ENCODE measurements at regions not wholly inside any gene's neighbourhood (a gene's known extent, or its start where the extent isn't known, plus 50 kb on each side); places are given as distances from the start of the nearest gene placed in this dataset.

DNA sequence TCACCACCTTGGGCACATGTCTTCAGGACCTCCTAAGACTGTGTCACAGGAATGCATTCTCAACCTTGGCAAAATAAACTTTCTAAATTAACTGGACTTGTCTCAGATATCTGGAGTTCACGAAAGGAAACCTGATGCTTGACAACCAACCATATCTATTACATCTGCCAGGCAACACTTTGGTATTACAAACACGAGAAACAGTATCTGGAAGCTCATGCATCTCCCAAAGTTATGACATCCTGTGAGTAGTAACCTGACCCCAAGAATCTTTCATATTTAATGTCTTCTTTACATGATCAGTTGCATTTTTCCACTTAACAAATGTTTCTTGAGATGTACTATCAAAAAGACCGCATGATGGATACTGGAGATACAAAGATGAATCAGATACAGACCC, 465.3 kb upstream of the AGTR1 start:
- DNase-seq = no peak

DNA sequence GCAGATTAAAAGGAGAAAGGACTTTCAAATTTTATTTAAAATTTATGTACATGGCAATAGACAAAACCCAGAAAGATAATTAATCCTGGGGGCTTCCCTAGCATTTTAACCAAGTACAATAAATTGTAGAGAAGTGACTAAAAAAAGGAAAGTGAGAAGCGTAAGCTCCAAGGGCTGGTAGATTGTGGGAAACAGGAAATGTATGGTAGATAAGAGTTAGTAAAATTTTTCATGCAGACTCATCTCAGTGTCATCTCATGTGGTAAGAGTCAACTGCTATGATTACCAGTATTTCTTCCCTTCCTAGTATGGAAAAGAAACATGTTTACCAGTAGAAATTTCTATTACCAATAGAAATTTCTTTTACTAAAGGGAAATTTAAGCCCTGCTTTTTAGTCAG, 464.3 kb upstream of the AGTR1 start:
- no peak for DNase-seq

DNA sequence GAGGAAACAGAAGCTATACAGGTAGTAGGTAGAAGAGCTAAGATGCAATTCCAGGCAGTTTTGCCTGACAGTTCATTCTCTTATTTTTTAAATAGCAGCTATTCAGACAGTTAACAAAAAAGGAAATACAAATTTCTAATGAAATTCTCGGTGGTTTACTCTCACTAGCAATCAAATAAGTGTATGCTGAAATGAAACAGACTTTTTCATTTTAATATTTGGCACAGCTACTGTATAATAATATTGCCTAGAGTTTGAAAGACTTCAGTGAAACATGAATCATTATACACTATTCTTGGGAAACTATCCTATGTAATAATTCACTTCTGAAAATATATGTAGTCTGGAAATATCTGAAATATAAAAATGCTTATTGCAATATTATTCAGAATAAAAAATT, 463.2 kb upstream of the AGTR1 start:
- no peak for DNase-seq

DNA sequence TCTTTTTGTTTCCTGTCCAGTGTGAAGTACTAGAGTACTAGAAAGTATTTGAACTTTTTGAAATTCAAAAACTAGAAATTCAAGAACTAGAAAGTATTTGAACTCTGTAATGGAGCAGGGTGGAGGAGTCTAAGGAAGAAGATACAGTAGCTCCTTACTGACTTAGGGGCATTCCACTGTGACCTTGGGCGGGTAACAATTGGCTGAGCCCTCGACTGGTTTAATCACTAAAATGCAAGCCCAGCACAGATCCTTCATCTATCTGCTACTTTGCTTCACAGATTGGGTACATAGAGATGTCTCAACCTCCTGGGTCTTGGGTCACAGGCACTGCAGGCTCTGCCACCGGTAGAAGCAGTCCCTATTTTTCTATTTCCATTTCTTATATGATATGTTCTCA, 462.1 kb upstream of the AGTR1 start:
- DNase-seq = no peak

DNA sequence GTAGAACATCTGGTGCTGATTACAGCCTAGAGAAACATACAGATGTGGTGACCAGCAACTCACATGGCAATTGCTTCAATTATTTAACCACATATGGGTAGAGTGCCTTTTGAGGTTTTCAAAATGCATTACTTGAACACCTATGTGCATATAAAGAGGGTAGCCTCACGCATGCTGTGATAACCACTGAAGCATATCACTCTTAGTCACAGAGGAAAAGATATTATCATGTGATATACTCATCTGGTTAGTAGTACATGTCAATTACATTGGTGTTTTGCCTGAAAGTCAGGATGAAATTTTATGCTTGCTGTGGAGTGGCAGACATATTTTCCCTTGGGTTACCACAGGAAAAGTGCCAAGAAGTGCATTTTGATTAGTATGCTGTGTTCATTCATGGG, 459.3 kb upstream of the AGTR1 start:
- DNase-seq = no peak

DNA sequence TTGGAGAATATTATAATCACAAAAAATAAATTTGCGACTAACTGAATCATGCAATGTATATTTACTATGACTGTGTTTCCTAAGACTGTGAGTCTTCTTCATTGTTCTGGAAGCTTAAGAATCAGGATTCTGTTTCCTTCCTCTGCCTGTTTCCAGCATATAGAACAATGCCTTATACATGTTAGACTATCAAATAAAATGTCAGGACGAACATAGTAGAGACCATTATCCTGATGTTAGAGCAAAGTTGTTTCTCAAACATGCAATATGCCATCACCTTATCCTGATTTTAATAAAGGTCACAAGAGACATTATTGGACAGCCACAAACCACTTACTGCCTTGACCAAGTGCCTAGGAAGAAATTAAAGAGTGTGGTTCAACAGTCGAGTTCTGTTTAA, 457.4 kb upstream of the AGTR1 start:
- no peak for DNase-seq

DNA sequence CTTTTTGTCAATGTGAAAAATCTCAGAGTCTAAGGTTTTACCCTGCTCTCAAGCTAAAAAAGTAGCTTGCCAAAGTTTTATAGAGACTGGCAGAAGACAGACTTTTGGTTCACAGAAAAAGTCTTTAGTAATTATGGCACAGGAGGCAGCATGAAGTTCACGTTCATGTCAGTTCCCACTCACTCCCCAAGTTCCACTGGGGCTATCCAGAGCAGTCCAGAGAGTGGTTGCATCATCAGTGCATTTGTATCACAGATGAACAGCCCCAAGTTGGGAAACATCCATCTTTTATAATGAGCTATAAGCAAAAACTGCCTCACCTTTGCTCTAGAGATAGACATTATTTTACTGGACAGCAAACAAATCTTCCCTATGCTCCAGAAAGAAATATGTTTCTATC, 454.1 kb upstream of the AGTR1 start:
- DNase-seq = no peak

DNA sequence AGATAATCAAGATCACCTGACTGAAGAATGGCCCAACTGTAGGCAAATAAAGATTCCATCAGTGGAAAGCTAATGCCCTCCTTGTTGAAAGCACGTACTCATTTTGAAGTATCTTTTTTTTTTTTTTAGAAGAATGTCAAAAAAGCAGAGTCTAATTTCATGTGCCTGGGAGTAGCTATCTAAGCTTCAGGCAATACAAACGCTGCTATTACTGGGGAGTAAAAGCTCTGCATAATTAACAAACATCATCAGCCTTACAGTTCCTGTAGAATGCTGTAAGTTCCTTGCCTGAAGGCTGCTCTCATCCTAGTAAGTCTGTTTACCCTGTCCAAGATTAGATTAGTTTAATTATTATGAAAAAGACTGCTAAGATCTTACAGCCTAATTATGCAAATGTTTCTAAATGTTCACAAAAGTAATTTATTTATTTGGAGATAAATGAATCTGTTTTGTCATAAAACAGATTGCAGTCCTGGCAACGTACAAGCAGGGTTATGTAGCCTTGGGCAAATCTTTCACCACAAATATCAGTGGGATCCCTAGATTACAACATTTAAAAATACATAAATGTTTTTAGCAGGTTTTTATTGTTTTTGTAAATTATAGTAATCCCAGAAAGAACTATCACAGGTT, 451.3 kb upstream of the AGTR1 start:
- DNase-seq = no peak

DNA sequence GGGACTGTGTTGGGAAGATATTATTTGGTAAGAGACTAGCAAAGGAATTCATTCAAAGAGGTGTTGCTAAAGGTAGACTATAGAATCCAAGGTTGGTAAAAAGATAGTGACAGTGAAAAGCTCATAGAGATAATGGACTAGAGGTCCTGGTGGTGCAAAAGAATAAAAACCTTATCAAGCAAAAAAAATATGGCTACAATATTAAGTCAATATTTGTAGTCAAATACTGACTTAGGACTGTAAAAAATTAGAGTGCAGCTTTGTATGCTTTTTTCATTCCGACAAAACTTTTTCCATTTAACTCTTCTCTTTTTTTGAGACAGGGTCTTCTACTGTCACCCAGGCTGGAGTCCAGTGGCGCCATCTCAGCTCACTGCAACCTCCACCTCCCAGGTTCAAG, 444.0 kb upstream of the AGTR1 start:
- no peak for DNase-seq

DNA sequence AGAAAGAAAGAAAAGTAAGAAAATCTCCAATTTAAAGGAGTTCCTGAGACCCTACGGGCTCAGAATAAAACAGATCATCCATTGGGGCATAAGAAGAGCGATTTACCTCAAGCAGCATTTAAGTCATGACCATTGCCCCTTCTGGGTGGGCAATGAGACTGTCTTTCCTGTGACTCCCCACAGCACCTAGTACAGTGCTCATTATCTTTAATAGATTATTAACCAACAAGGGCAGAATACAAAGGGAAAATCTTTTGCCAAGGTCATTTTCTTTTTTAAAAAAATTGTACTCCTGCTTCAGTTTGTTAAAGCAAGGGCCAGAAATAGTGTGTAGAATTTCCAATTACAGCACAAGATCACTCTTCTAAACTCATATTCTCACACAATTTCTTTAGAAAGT, 443.3 kb upstream of the AGTR1 start:
- DNase-seq = no peak

DNA sequence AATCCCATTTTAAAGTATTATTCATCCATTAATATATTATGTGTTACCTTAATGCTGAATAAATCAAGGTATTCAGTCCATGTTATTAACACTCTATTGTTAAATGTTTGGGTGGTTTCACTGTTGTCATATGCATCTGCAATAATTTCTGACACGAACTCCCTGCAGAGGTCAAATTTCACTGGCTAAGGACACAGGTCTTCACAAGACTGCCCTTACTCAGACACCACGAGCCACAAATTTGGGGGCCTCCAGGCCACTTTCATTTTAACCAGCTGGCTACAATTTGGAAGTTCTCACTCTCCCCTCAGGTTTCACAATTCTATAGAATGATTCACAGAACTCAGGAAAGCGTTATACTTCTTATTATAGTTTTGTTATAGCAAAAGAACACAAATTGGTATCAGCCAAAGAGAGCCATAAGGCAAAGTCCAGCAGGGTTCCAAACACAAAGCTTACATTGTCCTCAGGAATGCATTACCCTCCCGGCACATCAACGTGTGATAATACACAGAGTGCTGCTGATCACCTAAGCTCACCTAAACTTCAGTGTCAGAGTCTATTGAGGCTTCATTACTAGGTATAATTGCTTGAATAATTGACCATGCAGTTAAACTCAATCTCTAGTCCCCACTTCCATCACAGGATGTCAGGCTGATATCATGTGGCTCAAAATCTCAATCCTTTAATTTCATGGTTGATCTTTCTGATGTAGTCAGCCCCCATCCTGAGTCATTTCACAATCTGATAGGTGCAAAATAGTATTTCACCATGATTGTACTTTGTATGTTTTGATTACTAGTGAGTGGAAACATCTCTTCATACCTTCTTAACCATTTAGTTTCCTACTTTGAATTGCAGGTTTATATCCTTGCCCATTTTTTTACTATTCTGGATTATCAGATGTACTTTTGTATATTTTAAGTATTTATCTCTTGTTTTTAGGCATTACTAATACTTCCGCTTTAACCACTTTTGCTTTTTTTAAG, 441.4 kb upstream of the AGTR1 start:
- no peak for DNase-seq

DNA sequence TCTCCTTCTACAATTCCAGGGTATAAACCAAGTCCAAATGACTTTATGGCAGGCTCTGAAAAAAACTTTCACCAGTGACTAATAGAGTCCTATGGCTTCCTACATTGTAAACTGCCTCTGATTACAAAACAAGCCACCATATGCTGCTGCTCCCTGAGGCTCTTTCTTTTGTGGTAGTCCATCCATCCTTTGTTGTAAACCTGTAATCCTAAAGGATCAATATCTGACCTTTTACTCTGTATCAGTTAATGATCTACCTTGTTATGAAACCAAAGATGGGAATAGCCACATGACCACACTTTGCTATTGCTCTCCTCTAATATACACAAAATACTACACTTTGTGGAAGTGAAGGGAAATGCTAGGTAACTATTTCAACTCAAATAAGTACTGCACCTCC, 434.7 kb upstream of the AGTR1 start:
- no peak for DNase-seq

DNA sequence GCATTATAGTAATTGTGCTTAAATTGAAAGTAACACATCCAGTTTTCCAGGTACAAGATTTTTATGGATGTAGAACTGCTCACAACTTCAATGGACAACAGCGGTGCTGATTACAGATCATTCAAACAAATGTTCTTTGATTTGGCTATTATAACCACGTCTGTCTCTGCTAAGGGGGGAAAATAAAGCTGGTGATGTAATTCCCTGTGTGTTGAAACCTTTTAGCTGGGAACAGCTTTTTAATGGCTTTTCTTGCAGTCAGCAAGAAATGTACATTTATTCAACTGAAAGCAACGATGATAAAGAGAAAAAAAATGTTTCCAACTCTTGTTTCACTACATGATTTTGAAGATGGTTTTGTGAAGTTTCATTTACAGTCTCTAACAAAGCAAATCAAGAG, 431.9 kb upstream of the AGTR1 start:
- no peak for DNase-seq

DNA sequence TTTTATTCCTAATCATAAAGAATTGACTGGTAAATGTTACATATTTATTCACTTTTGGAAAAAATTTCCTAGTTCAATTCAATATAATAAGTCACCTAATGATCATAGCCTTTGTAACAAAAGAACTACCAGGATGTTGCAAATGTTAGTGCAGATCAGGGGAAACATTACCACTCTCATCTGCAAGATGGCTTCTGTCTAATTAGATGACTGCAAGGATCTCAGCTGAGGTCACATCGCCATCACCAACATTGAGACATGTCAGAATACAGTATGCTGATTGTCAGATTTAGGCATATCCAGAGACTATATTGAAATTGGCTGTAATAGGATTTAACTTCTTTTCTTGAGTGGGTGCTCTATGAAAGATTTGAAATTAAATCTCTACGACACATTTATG, 431.4 kb upstream of the AGTR1 start:
- no peak for DNase-seq

DNA sequence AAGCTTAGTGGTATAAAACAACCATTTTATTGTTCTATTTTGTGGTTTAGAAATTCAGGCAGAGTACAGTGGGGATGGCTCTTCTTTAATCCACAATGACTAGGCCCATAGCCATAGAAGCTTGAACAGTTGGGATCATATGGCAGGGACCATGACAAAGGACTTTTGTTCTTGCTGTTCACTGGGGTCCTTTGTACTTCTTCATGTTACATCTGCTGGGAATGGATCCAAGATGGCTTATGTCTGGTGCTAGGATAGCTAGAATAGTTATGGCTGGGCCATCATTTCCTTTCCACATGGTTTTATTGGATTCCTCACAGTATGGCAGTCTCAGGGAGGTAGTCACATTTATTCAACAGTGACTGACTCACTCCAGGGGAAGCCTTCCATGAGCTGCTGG, 427.9 kb upstream of the AGTR1 start:
- no peak for DNase-seq

DNA sequence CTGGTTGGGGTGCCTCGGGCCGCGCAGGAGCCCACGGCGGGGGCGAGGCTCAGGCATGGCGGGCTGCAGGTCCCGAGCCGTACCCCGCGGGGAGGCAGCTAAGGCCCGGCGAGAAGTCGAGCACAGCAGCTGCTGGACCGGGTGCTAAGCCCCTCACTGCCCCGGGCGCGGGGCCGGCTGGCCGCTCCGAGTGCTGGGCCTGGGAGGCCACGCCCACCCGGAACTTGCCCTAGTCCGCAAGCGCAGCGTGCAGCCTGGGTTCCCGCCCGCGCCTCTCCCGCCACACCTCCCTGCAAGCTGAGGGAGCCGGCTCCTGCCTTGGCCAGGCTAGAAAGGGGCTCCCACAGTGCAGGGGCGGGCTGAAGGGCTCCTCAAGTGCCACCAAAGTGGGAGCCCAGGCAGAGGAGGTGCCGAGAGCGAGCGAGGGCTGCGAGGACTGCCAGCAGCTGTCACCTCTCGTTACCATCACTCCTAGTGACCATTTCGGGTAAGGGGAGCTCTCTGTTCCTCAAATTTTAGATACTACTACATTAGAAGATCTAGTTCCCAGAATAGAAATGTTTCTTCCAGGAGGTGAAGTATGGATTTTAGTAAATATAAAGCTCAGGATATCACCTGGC, 417.0 kb upstream of the AGTR1 start:
- no peak for DNase-seq

DNA sequence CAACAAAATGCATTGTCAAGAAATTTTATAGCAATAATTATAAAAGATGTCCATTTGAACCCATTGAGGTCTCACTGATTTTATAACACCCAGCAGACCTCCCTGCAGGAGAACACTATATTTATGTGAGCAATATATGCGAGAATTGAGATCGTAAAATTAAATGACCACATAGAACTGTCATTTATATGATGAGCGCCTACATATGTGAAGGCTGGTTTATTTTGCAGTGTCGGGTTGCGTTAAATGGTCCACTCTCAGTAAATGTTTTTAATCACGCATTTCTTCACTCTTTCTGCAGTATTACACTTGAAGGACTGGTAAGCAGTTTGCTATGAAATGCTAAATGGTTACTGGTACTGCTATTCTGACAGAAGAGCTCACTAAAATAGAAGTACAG, 408.5 kb upstream of the AGTR1 start:
- DNase-seq = no peak

DNA sequence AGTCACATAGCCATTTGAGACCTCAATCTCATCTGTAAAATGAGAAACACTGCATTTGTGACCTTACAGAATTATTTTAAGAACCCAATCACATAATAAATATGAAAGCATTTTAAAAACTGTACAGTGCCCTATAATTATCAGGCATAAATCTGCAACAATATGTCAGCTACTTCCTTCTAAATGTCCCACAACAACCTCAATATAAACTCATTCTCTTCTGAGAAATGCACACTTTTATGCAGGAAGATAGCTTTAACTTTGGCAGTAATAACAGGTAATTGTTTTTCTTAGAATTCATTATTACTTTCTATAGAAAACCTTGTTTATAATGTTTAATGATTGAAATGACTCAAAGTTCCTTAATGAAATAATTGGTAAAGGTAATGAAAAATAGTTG, 400.7 kb upstream of the AGTR1 start:
- no peak for DNase-seq

DNA sequence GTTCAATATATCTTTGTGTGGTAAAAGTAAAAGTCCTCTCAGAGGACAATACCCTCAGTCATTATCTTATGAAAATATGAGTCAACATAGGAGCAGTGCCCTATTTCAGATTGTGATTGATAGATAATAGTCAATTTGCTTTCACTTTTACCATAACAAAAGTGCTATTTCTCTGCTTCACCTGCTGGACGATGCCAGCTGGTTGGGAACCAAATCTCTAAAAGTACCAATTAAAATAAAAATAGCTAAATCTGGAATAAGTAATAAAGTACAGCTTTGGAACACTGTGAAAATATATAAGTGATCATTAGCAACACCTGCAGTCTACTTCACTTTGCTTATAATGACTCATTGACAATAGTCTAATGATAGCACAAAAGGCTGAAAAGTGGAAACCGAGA, 390.3 kb upstream of the AGTR1 start:
- DNase-seq = no peak

DNA sequence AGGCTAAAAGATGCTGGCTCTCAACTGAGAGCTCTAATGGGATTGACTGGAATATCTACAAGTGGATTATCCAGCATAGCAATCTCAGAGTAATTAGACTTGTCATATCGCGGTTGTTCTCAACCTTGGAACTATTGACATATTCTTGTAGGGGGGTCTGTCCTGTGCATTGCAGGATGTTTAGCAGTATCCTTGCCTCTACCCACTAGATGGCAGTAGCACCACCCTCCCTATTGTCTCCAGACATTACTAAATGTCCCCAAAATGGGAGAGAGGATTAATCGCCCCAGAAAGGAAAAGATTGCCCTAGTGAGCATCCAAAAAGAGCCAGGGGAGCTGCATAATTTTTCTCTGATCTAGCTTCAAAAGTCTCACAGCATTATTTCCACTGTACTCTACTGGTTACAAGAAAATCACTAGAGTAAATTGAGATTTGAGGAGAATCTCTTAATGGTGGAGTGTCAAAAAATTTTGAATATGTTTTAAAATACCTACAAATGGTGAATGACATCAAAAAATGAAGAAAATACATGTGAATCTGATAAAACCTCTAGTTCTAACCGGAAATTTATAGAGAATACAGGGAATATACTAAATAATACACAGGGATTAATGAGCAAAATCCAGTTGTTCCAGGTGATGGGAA, 388.2 kb upstream of the AGTR1 start:
- DNase-seq = no peak

DNA sequence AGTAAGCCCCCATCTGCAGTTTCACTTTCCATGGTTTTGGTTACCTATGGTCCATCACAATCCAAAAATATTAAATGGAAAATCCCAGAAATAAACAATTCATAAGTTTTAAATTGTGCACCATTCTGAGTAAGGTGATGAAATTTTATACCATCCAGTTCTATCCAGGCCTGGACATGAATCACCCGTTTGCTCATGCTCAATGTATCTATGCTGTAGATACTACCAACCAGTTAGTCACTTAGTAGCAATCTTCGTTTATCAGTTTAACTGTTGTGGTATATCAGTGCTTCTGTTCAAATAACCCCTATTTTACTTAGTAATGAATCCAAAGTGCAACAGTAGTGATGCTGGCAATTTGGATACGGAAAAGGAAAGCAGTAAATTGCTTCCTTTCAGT, 381.9 kb upstream of the AGTR1 start:
- no peak for DNase-seq

DNA sequence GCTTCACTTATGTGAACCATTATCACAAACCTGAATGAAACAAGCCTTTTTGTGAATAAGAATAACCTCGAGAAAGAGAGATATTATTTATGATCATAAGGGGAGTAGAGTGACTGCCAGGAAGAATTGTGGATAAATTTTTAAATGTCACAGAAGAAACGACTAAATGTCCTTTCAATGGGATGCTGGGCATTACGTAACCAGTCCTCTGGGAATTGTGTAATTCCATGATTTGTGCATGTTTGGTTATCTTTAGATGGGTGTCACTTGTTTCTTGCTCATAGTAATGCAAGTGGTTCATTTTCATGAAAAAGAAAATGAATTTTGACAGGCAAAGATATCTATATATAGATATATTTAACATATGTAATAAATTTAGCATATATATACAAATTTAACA, 379.5 kb upstream of the AGTR1 start:
- no peak for DNase-seq

DNA sequence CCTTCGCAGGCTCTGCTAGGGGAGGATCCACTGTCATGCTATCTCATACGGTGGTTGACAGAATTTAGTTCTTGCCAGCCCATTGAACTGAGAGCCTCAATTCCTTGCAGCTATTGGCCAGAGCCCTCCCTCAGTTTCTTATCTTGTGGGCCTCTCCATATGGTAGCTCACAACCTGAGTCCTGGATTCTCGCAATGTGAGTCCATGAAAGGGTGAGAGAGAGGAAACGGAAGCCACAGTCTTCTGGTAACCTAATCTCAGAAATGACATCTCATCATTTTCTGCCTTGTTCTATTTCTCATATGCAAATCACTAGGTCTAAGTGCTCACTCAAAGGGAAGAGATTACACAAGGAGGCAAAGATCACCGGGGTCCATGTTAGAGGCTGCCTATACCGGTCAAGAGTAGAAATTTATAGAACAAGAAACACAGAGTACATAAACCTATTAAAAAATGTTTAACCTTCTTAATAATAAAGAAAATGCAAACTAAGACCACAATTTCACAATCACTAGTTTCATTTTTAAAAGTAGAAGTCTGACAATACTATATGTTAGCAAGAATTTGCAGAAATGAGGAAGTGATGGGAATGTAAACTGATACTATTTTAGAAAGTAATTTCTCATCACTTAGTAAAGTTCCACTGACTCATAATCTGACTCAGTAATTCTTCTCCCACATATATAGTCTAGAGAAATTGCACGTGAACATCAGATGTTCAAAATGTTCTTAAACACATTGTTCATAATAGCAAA, 378.4 kb upstream of the AGTR1 start:
- no peak for DNase-seq
